ENCODE measurements at regions not wholly inside any gene's neighbourhood (a gene's known extent, or its start where the extent isn't known, plus 50 kb on each side); places are given as distances from the start of the nearest gene placed in this dataset.
"Not testable (repeated sequence)": the region's sequence is repeated elsewhere in the genome, so short reads cannot be mapped to it uniquely, and the experiment has no call there.

DNA sequence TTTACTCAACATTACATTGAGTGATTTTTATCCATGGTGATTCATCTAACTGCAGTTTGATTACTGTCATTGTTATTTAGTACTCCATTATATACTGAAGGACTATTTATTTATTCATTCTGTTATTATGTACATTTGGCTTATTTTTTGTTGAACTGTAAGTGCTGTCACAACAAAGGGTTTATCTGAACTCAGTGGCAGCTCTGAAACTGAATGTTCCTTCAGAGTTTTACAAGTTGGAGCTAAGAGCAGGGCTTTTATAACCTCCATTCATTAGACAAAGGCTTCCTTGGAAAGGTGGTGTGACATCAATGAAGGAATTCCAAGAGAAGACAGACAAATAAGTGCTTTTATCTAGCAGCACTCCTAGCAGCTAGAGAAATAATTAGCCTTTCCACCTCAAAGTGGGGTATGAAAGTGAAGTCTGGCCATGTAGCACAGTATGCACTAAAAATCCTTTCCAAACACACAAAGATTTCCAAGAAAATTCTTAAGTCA lies 83.3 kb upstream of the GORAB start:
- no peak for TF ChIP-seq EZH2 (IDR thresholded peaks at IDR 0.05; ENCODE audit: borderline replicate concordance, insufficient read depth, low read depth, low read length, poor library complexity, severe bottlenecking)
- TF ChIP-seq, protein P1, sequence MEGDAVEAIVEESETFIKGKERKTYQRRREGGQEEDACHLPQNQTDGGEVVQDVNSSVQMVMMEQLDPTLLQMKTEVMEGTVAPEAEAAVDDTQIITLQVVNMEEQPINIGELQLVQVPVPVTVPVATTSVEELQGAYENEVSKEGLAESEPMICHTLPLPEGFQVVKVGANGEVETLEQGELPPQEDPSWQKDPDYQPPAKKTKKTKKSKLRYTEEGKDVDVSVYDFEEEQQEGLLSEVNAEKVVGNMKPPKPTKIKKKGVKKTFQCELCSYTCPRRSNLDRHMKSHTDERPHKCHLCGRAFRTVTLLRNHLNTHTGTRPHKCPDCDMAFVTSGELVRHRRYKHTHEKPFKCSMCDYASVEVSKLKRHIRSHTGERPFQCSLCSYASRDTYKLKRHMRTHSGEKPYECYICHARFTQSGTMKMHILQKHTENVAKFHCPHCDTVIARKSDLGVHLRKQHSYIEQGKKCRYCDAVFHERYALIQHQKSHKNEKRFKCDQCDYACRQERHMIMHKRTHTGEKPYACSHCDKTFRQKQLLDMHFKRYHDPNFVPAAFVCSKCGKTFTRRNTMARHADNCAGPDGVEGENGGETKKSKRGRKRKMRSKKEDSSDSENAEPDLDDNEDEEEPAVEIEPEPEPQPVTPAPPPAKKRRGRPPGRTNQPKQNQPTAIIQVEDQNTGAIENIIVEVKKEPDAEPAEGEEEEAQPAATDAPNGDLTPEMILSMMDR (IDR thresholded peaks at IDR 0.05), result no peak
- H3K27ac Mint-ChIP-seq, result no peak overlapping the region
- DNase-seq (no peak), ATAC-seq (ENCODE audit: low read depth) (no peak)
- no peaks in the 10 kb centered on the region for H3K4me1 Mint-ChIP-seq
- no peaks in the 10 kb centered on the region for H3K36me3 ChIP-seq (replicated peaks in 1 of 2; ENCODE audit: control extremely low read depth in 1 of 2, control insufficient read depth in 1 of 2, extremely low read depth in 1 of 2, insufficient read depth in 2 of 2, low read length in 1 of 2)
- peaks cover 2% of the 10 kb centered on the region for H3K9me3 Mint-ChIP-seq (ENCODE audit: insufficient read depth)
- H3K9ac ChIP-seq (ENCODE audit: low read length), result no peak overlapping the region
- intact Hi-C loops (cut with micrococcal nuclease), result no loop called here
- no peak overlapping the region for H3K4me2 ChIP-seq (replicated peaks; ENCODE audit: low read depth, low read length, poor library complexity, severe bottlenecking)
- ChIA-PET CTCF (interaction anchor here (0.6 kb wide), 1 partner anchor 185 kb away, joined by 3 read pairs; no protein-coding TSS in a partner anchor), POLR2A (no interaction called here)
- H4K20me1 ChIP-seq (ENCODE audit: control insufficient read depth, insufficient read depth, low read length, poor library complexity, severe bottlenecking), result no peaks in the 10 kb centered on the region
- no peaks in the 10 kb centered on the region for H3K79me2 ChIP-seq (ENCODE audit: control insufficient read depth, insufficient read depth, low read length)
- H3K4me3 ChIP-seq (ENCODE audit: control extremely low read depth in 1 of 5, extremely low read depth in 1 of 5, insufficient read depth in 1 of 5, low read depth in 2 of 5, low read length in 4 of 5), result no peak overlapping the region
- H3K27me3 ChIP-seq (replicated peaks in 1 of 4; ENCODE audit: control extremely low read depth in 1 of 4, control insufficient read depth in 3 of 4, insufficient read depth in 4 of 4, low read length in 3 of 4), result no peaks in the 10 kb centered on the region
- no peak overlapping the region for H3K4me3 Mint-ChIP-seq
- peaks cover 0 to 2% (median 0%) of the 10 kb centered on the region in 3 donors for H3K9me3 ChIP-seq (ENCODE audit: control extremely low read depth in 1 of 3, control insufficient read depth in 2 of 3, insufficient read depth in 1 of 3, low read length in 2 of 3)
- no peaks in the 10 kb centered on the region for H3K27me3 Mint-ChIP-seq
- no peak overlapping the region for H2AFZ ChIP-seq (ENCODE audit: insufficient read depth, low read depth, low read length, poor library complexity, severe bottlenecking)
- H3K27ac ChIP-seq (ENCODE audit: low read length in 2 of 2), result no peak overlapping the region
- H3K4me1 ChIP-seq (ENCODE audit: control insufficient read depth in 2 of 2, insufficient read depth in 2 of 2, low read length in 2 of 2), result no peaks in the 10 kb centered on the region

DNA sequence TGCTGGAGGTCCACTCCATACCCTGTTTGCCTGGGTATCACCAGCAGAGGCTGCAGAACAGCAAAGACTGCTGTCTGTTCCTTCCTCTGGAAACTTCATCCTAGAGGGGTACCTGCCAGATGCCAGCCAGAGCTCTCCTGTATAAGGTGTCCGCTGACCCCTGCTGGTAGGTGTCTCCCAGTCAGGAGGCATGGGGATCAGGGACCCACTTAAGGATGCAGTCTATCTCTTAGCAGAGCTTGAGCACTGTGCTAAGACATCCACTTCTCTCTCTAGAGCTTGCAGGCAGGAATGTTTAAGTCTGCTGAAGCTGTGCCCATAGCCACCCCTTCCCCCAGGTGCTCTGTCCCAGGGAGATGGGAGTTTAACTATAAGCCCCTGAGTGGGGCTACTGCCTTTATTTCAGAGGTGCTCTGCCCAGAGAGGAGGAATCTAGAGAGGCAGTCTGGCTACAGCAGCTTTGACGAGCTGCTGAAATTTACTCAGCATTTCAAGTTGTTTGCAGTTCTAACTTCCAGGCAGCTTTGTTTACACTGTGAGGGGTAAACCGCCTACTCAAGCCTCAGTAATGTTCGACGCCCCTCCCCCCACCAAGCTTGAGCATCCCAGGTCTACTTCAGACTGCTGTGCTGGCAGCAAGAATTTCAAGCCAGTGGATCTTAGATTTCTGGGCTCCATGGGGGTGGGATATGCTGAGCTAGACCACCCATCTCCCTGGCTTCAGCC lies 74.5 kb upstream of the GORAB start:
- H3K4me1 Mint-ChIP-seq; H4K20me1 ChIP-seq (ENCODE audit: control insufficient read depth, insufficient read depth, low read length, poor library complexity, severe bottlenecking); H3K27ac Mint-ChIP-seq; H3K4me3 ChIP-seq (ENCODE audit: control extremely low read depth in 1 of 5, extremely low read depth in 1 of 5, insufficient read depth in 1 of 5, low read depth in 2 of 5, low read length in 4 of 5); H2AFZ ChIP-seq (ENCODE audit: insufficient read depth, low read depth, low read length, poor library complexity, severe bottlenecking); DNase-seq; CTCF ChIA-PET; H3K27ac ChIP-seq (ENCODE audit: low read length in 2 of 2); ATAC-seq (ENCODE audit: low read depth); H3K4me2 ChIP-seq (replicated peaks; ENCODE audit: low read depth, low read length, poor library complexity, severe bottlenecking); H3K36me3 ChIP-seq (replicated peaks in 1 of 2; ENCODE audit: control extremely low read depth in 1 of 2, control insufficient read depth in 1 of 2, extremely low read depth in 1 of 2, insufficient read depth in 2 of 2, low read length in 1 of 2); H3K4me3 Mint-ChIP-seq; intact Hi-C loops (cut with micrococcal nuclease); H3K4me1 ChIP-seq (ENCODE audit: control insufficient read depth in 2 of 2, insufficient read depth in 2 of 2, low read length in 2 of 2); H3K9me3 Mint-ChIP-seq (ENCODE audit: insufficient read depth); H3K9ac ChIP-seq (ENCODE audit: low read length); H3K9me3 ChIP-seq (ENCODE audit: control extremely low read depth in 1 of 3, control insufficient read depth in 2 of 3, insufficient read depth in 1 of 3, low read length in 2 of 3); H3K27me3 ChIP-seq (replicated peaks in 1 of 4; ENCODE audit: control extremely low read depth in 1 of 4, control insufficient read depth in 3 of 4, insufficient read depth in 4 of 4, low read length in 3 of 4); H3K79me2 ChIP-seq (ENCODE audit: control insufficient read depth, insufficient read depth, low read length); POLR2A ChIA-PET: not testable (repeated sequence)
- peaks cover 13% of the 10 kb centered on the region for H3K27me3 Mint-ChIP-seq
- WGBS (ENCODE audit: insufficient coverage), result 86% methylated on average over 3 of the region's 5 CpGs

Data from B cell (primary cell).